WTC11 (cell line): ENCODE measurements at regions not wholly inside any gene's neighbourhood (a gene's known extent, or its start where the extent isn't known, plus 50 kb on each side); places are given as distances from the start of the nearest gene placed in this dataset.
"Not testable (repeated sequence)": the region's sequence is repeated elsewhere in the genome, so short reads cannot be mapped to it uniquely, and the experiment has no call there.

Experiments used
- CBFB ChIP-seq: sonication (generic); formaldehyde crosslinking; IDR thresholded peaks from 2 replicates; pipeline ENCODE4 v1.8.1; 2022; ENCODE audit warnings: mild to moderate bottlenecking, low read depth, missing genetic modification reagents
- CREB1 ChIP-seq: sonication (generic); formaldehyde crosslinking; IDR thresholded peaks from 2 replicates; pipeline ENCODE4 v1.8.0; 2023; ENCODE audit warnings: mild to moderate bottlenecking, missing genetic modification reagents
- CREM ChIP-seq: sonication (generic); formaldehyde crosslinking; IDR thresholded peaks from 2 replicates; pipeline ENCODE4 v1.8.1; 2022; ENCODE audit warnings: mild to moderate bottlenecking, missing genetic modification reagents, moderate library complexity
- ELF4 ChIP-seq: sonication (generic); formaldehyde crosslinking; IDR thresholded peaks from 2 replicates; pipeline ENCODE4 v1.8.1; 2022; ENCODE audit warnings: low read depth, mild to moderate bottlenecking, moderate library complexity, missing genetic modification reagents
- ESRRA ChIP-seq: sonication (generic); formaldehyde crosslinking; IDR thresholded peaks from 2 replicates; pipeline ENCODE4 v1.8.1; 2022; ENCODE audit warnings: mild to moderate bottlenecking, missing genetic modification reagents, borderline replicate concordance
- IRF2 ChIP-seq: sonication (generic); formaldehyde crosslinking; IDR thresholded peaks from 2 replicates; pipeline ENCODE4 v1.8.0; 2022; ENCODE audit warnings: low read depth, missing genetic modification reagents, borderline replicate concordance
- SP1 ChIP-seq: sonication (generic); formaldehyde crosslinking; conservative IDR thresholded peaks from 2 replicates; pipeline ENCODE4 v1.8.1; 2022; ENCODE audit warnings: missing genetic modification reagents
- TP53 ChIP-seq: sonication (generic); formaldehyde crosslinking; IDR thresholded peaks from 2 replicates; pipeline ENCODE4 v1.8.1; 2023; ENCODE audit warnings: mild to moderate bottlenecking, missing genetic modification reagents
- ZBTB21 ChIP-seq: sonication (generic); formaldehyde crosslinking; IDR thresholded peaks from 2 replicates; pipeline ENCODE4 v1.8.1; 2023; ENCODE audit warnings: mild to moderate bottlenecking, missing genetic modification reagents, borderline replicate concordance
- ZNF416 ChIP-seq: fragments of 250-450 bp; sonication (Bioruptor Pico); IDR thresholded peaks from 2 replicates; pipeline ENCODE4 v1.9.0; 2021; ENCODE audit warnings: mild to moderate bottlenecking, inconsistent platforms
- TF ChIP-seq, protein P1 (sequence below): fragments of 200-600 bp; IDR thresholded peaks from 2 replicates; pipeline ENCODE4 v1.8.0; 2022; ENCODE audit warnings: antibody characterized with exemption
- TF ChIP-seq, protein P2 (sequence below): fragments of 250-450 bp; sonication (Bioruptor Pico); IDR thresholded peaks from 2 replicates; pipeline ENCODE4 v1.9.0; 2021; ENCODE audit warnings: mild to moderate bottlenecking
- TF ChIP-seq, protein P3 (sequence below): sonication (generic); formaldehyde crosslinking; IDR thresholded peaks from 2 replicates; pipeline ENCODE4 v1.8.0; 2023; ENCODE audit warnings: missing genetic modification reagents, mild to moderate bottlenecking, borderline replicate concordance
- TF ChIP-seq, protein P4 (sequence below): sonication (generic); formaldehyde crosslinking; IDR thresholded peaks from 2 replicates; pipeline ENCODE4 v1.8.1; 2023; ENCODE audit warnings: mild to moderate bottlenecking, moderate library complexity, missing genetic modification reagents

DNA sequence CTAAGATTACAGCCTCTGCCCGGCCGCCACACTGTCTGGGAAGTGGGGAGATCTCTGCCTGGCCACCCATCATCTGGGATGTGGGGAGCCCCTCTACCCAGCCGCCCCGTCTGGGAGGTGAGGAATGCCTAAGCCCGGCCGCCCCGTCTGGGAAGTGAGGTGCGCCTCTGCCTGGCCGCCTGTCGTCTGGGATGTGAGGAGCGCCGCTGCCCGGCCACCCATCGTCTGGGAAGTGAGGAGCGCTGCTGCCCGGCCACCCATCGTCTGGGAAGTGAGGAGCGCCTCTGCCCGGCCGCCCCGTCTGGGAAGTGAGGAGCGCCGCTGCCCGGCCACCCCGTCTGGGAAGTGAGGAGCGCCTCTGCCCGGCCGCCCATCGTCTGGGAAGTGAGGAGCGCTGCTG lies 135.9 kb upstream of the PROKR2 start:
- TF ChIP-seq IRF2 (CRISPR knock-in tag); SP1 (CRISPR knock-in tag); CBFB (CRISPR knock-in tag); ZBTB21; ESRRA (CRISPR knock-in tag); CREM (CRISPR knock-in tag); ZNF416 (CRISPR knock-in tag); CREB1 (CRISPR knock-in tag); ELF4 (CRISPR knock-in tag); TP53 (CRISPR knock-in tag): not testable (repeated sequence)
- TF ChIP-seq, protein P1, sequence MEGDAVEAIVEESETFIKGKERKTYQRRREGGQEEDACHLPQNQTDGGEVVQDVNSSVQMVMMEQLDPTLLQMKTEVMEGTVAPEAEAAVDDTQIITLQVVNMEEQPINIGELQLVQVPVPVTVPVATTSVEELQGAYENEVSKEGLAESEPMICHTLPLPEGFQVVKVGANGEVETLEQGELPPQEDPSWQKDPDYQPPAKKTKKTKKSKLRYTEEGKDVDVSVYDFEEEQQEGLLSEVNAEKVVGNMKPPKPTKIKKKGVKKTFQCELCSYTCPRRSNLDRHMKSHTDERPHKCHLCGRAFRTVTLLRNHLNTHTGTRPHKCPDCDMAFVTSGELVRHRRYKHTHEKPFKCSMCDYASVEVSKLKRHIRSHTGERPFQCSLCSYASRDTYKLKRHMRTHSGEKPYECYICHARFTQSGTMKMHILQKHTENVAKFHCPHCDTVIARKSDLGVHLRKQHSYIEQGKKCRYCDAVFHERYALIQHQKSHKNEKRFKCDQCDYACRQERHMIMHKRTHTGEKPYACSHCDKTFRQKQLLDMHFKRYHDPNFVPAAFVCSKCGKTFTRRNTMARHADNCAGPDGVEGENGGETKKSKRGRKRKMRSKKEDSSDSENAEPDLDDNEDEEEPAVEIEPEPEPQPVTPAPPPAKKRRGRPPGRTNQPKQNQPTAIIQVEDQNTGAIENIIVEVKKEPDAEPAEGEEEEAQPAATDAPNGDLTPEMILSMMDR, result not testable (repeated sequence)
- TF ChIP-seq, protein P2, sequence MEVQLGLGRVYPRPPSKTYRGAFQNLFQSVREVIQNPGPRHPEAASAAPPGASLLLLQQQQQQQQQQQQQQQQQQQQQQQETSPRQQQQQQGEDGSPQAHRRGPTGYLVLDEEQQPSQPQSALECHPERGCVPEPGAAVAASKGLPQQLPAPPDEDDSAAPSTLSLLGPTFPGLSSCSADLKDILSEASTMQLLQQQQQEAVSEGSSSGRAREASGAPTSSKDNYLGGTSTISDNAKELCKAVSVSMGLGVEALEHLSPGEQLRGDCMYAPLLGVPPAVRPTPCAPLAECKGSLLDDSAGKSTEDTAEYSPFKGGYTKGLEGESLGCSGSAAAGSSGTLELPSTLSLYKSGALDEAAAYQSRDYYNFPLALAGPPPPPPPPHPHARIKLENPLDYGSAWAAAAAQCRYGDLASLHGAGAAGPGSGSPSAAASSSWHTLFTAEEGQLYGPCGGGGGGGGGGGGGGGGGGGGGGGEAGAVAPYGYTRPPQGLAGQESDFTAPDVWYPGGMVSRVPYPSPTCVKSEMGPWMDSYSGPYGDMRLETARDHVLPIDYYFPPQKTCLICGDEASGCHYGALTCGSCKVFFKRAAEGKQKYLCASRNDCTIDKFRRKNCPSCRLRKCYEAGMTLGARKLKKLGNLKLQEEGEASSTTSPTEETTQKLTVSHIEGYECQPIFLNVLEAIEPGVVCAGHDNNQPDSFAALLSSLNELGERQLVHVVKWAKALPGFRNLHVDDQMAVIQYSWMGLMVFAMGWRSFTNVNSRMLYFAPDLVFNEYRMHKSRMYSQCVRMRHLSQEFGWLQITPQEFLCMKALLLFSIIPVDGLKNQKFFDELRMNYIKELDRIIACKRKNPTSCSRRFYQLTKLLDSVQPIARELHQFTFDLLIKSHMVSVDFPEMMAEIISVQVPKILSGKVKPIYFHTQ (CRISPR knock-in tag), result not testable (repeated sequence)
- TF ChIP-seq, protein P3, sequence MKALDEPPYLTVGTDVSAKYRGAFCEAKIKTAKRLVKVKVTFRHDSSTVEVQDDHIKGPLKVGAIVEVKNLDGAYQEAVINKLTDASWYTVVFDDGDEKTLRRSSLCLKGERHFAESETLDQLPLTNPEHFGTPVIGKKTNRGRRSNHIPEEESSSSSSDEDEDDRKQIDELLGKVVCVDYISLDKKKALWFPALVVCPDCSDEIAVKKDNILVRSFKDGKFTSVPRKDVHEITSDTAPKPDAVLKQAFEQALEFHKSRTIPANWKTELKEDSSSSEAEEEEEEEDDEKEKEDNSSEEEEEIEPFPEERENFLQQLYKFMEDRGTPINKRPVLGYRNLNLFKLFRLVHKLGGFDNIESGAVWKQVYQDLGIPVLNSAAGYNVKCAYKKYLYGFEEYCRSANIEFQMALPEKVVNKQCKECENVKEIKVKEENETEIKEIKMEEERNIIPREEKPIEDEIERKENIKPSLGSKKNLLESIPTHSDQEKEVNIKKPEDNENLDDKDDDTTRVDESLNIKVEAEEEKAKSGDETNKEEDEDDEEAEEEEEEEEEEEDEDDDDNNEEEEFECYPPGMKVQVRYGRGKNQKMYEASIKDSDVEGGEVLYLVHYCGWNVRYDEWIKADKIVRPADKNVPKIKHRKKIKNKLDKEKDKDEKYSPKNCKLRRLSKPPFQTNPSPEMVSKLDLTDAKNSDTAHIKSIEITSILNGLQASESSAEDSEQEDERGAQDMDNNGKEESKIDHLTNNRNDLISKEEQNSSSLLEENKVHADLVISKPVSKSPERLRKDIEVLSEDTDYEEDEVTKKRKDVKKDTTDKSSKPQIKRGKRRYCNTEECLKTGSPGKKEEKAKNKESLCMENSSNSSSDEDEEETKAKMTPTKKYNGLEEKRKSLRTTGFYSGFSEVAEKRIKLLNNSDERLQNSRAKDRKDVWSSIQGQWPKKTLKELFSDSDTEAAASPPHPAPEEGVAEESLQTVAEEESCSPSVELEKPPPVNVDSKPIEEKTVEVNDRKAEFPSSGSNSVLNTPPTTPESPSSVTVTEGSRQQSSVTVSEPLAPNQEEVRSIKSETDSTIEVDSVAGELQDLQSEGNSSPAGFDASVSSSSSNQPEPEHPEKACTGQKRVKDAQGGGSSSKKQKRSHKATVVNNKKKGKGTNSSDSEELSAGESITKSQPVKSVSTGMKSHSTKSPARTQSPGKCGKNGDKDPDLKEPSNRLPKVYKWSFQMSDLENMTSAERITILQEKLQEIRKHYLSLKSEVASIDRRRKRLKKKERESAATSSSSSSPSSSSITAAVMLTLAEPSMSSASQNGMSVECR (CRISPR knock-in tag), result not testable (repeated sequence)
- TF ChIP-seq, protein P4, sequence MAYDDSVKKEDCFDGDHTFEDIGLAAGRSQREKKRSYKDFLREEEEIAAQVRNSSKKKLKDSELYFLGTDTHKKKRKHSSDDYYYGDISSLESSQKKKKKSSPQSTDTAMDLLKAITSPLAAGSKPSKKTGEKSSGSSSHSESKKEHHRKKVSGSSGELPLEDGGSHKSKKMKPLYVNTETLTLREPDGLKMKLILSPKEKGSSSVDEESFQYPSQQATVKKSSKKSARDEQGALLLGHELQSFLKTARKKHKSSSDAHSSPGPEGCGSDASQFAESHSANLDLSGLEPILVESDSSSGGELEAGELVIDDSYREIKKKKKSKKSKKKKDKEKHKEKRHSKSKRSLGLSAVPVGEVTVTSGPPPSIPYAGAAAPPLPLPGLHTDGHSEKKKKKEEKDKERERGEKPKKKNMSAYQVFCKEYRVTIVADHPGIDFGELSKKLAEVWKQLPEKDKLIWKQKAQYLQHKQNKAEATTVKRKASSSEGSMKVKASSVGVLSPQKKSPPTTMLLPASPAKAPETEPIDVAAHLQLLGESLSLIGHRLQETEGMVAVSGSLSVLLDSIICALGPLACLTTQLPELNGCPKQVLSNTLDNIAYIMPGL (CRISPR knock-in tag), result not testable (repeated sequence)
